GM21529 (cell line): ENCODE measurements at regions not wholly inside any gene's neighbourhood (a gene's known extent, or its start where the extent isn't known, plus 50 kb on each side); places are given as distances from the start of the nearest gene placed in this dataset.
"Not testable (repeated sequence)": the region's sequence is repeated elsewhere in the genome, so short reads cannot be mapped to it uniquely, and the experiment has no call there.

Experiments used
- ATAC-seq: cut with Tn5 transposase; IDR thresholded peaks from one replicate; pipeline ENCODE4 v1.9.1; 2021; ENCODE audit not compliant: unreplicated experiment

DNA sequence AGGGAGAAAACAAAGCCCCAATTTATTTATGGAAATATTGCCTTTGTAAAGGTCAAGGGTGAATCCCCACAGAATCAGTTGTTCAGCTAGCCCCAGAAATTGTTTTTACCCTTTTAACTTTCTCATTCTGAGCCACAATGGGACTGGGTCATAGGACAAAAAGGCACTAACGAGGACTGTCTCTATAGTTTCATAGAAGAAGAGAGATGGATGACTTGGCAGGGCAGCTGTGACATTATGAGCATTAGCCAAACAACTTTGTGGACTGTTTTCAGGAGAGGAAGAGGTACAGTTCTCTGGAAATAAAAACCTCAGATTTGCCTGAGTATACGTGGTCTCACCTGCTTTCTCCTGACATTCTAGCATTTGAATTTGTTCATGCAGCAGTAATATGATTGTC lies 1155.8 kb upstream of the CHAC2 start:
- no peak for ATAC-seq

GRCh38 chr2:52608030-52608429 lies 1159.6 kb upstream of the CHAC2 start:
- no peak for ATAC-seq

GRCh38 chr2:52597346-52597745 lies 1170.3 kb upstream of the CHAC2 start:
- no peak for ATAC-seq

DNA sequence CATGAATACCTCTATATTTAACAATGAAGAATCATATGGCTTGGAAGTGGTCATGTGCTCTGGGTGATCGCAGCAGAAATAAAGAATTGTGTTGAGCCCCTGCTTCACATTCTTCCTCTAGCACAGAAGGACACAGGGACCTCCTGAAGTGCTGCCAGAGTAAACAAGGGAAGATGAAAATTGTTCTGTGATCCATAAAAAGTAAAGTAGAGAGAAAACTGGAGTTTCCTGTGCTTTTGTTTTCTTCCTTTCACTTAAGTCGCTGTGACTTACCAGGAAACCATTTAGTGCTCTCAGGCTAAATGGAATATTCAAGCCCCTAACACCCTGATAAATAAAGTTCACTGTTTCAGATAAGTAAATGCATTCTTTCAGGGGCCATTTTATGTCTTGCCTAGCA lies 1173.6 kb upstream of the CHAC2 start:
- no peak for ATAC-seq

DNA sequence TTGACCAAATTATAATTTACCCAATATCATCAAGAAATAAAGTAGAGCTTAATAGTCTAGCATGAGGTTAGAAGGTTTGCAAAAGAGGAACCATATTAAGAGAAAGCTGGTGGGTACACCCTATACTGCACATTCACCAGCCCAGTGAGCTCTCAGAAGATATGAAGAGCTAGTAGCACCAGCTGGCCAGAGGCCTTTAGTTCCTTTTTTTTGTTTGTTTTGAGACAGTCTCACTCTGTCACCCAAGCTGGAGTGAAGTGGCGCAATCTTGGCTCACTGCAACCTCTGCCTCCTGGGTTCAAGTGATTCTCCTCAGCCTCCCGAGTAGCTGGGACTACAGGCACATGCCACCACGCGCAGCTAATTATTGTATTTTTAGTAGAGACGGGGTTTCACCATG lies 1183.5 kb upstream of the CHAC2 start:
- ATAC-seq: not testable (repeated sequence)

DNA sequence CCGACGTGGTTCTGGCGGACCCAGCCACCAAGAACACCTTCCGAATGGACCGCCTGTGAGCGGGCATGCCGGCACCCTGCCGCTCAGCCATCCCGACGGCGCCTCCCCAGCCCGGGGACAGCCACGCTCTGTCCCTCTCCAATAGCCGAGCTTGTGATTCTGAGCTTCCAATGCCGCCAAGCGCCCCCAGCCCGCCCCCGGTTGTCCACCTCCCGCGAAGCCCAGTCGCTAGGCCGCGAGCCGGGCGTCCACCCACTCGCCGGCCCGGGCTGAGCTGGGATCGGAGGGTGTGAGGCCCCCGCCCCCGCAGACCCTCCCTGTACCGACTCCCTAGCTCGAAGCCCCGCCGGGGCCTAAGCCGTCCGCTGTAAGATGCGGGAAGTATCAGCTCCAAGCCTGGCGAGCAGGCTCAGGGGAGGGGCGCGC lies 1195.1 kb upstream of the CHAC2 start:
- no peak for ATAC-seq

- ATAC-seq: no peak
Measured at GRCh38 chr2:52571380-52572347, 1195.9 kb upstream of the CHAC2 start.

GRCh38 chr2:52570716-52571115 lies 1196.9 kb upstream of the CHAC2 start:
- ATAC-seq: no peak

DNA sequence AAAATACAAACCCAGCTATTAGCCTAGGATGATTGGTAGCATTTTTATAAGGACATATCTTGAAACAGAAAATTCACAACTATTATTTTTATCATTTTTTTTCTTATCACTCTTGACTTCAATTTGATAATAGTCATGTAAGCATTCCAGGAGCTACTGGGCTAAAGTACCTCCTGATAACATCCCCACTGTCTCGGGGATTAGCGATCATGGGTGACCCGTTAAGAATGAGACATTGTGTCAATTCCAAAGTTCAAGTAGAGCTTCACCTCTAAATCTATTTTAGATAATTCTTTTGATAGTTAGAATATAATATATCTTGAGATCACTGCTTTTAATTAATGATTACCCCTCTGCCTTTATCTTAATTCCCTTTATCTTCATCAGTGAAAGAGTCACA lies 1204.5 kb upstream of the CHAC2 start:
- ATAC-seq: no peak

GRCh38 chr2:52558265-52558664 lies 1209.3 kb upstream of the CHAC2 start:
- no peak for ATAC-seq

- no peak for ATAC-seq
Measured at GRCh38 chr2:52542297-52542696, 1225.3 kb upstream of the CHAC2 start.

GRCh38 chr2:52539026-52539970 lies 1228.3 kb upstream of the CHAC2 start:
- no peak for ATAC-seq

- no peak for ATAC-seq
Measured at GRCh38 chr2:52537588-52537987, 1230.0 kb upstream of the CHAC2 start.

GRCh38 chr2:52536929-52537460 lies 1230.6 kb upstream of the CHAC2 start:
- no peak for ATAC-seq

DNA sequence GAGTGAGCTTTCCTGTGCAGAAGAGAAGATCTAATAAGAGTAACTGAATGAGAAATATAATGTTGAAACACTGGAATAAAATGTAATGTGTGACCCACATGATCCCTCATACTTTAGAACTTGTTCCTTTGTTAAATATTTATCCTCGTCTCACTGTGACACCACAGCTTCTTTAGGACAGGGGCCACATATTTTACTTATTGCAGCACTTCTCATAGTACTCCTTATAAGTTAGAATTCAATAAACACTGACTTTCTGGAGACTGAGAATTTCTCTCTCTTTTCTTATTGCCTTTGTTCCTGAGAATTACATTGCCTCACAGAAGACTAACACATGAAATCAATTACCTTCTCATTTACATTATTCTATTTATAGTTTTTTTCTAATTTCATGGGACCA lies 1234.6 kb upstream of the CHAC2 start:
- ATAC-seq: no peak

DNA sequence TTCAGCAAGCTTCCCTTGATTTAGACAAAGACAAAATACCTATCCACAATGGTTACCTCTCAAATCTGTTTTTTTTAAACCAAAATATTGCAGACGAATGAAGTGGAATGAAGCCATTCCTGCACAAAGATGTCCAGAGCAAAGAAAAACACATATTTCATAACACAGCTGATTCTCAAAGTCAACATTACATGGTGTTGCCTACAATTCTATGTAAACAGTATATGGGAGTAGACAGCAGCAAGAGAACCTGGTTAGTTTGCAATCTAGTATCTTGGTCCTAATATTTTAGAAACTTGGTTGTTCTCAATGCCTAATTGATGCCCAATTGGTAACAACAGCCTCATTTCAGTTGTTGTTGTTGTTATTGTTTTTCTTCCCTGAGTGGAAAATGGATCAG lies 1240.9 kb upstream of the CHAC2 start:
- no peak for ATAC-seq

DNA sequence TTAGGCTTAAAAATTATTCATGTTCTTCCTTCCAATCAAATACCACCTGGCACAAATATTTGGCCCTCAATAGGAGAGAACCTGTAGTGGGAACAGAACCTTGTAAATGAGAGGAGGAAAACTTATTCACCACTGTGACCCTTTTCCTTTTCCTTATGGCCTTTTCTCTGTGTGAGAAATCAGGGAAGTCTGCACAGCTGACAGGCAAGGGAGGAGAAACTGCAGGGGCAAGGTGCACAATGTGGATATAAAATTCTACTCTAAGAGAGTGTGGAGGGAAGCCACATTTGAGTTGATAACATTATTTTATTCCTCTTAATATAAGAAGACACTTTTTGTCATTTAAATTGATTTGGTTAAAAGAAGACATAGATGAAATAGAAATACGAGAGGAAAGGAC lies 1247.0 kb upstream of the CHAC2 start:
- no peak for ATAC-seq

- ATAC-seq: no peak
Measured at GRCh38 chr2:52518678-52519077, 1248.9 kb upstream of the CHAC2 start.

DNA sequence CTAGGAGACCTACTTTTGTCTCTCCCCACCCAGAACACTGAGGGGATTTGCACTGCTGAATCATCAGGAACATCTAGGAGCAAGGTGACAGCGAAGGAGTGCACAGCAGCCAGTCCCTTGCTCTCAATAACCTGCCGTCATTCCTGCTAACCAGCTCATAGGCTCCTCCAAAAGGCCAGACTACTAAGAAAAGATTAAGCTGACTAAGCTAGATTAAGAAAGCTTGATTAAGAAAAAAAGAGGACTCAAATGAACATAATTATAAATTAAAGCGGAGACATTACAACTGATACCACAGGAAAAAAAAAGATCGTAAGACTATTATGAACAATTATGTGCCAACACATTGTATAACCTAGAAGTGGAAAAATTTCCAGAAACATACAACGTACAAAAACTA lies 1254.8 kb upstream of the CHAC2 start:
- ATAC-seq: no peak

DNA sequence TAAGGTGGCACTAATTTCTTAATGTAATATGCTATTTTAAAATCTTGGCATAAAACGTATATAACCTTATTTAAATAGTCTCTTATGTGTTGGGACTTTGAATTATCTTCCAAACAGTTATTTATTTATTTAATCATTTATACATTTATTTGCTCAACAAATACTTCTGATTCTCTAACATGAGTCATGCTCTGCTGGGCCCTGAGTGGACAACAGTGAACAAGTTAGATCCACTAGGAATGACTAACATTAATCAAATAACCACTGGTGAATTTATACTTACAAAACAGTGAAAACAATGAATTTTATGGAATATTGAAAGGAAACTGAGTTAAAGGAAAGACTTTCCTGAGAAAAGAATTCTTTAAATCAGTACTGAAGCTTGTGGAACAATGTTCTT lies 1257.2 kb upstream of the CHAC2 start:
- ATAC-seq: no peak

DNA sequence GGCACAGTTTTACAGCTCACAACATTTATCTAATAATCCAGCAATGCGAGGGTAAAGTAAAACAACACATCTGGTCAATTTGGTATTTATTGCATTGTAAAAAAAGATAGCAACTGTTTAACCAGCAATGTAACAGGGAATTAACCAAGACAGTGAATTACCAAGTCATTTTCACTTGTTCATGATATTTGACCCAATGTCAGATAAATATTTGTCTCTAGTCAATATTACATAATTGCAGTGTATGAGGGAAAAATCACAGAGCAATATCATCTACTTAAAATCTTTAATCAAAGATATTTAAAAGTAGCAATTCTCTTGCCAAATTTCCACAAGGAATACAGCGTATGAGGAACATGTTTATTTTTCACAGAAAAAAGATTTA lies 1265.1 kb upstream of the CHAC2 start:
- no peak for ATAC-seq
